Breast epithelium (tissue), 3 donors: ENCODE measurements at regions not wholly inside any gene's neighbourhood (a gene's known extent, or its start where the extent isn't known, plus 50 kb on each side); places are given as distances from the start of the nearest gene placed in this dataset.

ENCODE experiments used
- CTCF ChIP-seq, 3 donors: fragments of 450-650 bp; IDR thresholded peaks; one replicate each; pipeline ENCODE4 v1.5.1; 2016 to 2017; ENCODE audit warnings: antibody characterized with exemption in 3 of 3, mild to moderate bottlenecking in 3 of 3, moderate library complexity in 3 of 3
- POLR2AphosphoS5 ChIP-seq, 3 donors: sonication (generic); formaldehyde crosslinking; IDR thresholded peaks; one replicate each; pipeline ENCODE4 v1.6.1; 2017; ENCODE audit warnings: antibody characterized with exemption in 3 of 3

GRCh38 chr4:156606554-156607477 is 364.8 kb downstream of the PDGFC start:
- TF ChIP-seq CTCF (IDR thresholded peaks at IDR 0.05): no peak
- no peak for TF ChIP-seq POLR2AphosphoS5 (IDR thresholded peaks at IDR 0.05)
